AG09309 (cell line): ENCODE measurements at regions not wholly inside any gene's neighbourhood (a gene's known extent, or its start where the extent isn't known, plus 50 kb on each side); places are given as distances from the start of the nearest gene placed in this dataset.

Experiments
- DNase-seq: peaks from one replicate; pipeline ENCODE4 v3.0.0-alpha.2; 2010; ENCODE audit warnings: low read depth
- H3K4me3 ChIP-seq: 2 replicates; pipeline ENCODE4 v1.5.1; 2011; ENCODE audit warnings: mild to moderate bottlenecking, low read depth, low read length, moderate library complexity; ENCODE audit not compliant: control insufficient read depth
- CTCF ChIP-seq: IDR thresholded peaks from 2 replicates; pipeline ENCODE4 v1.5.1; 2011; ENCODE audit warnings: mild to moderate bottlenecking, low read depth, low read length, inconsistent platforms; ENCODE audit not compliant: insufficient read depth, control insufficient read depth; ENCODE audit errors: missing control alignments

GRCh38 chrX:123809854-123810375, 49.9 kb upstream of the XIAP start:
- DNase-seq = no peak
- no peak for TF ChIP-seq CTCF
- H3K4me3 ChIP-seq = no peak overlapping the region
